ENCODE measurements at regions not wholly inside any gene's neighbourhood (a gene's known extent, or its start where the extent isn't known, plus 50 kb on each side); places are given as distances from the start of the nearest gene placed in this dataset.

DNA sequence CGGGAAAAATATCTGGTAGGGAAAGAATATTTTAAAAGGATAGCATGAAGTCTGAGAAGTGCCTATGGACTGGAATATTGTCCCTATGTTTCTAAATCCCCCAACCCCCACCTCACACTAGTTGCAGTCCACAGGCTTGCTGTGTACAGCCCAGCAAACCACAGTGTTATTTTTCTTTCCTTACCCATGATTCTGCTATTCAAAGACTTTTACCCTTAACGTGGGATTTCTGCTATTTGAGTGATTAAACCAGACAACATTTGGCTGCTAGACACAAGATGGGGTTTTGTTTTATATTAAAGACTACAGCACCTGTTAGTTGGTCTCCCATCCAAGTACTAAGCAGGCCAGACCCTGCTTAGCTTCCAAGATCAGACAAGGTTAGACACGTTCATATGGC lies 120.5 kb upstream of the MYO3A start:
- Mint-ChIP-seq H3K4me1 (ENCODE audit: low read depth) (no peaks in the 10 kb centered on the region), H3K27ac (no peak overlapping the region)

DNA sequence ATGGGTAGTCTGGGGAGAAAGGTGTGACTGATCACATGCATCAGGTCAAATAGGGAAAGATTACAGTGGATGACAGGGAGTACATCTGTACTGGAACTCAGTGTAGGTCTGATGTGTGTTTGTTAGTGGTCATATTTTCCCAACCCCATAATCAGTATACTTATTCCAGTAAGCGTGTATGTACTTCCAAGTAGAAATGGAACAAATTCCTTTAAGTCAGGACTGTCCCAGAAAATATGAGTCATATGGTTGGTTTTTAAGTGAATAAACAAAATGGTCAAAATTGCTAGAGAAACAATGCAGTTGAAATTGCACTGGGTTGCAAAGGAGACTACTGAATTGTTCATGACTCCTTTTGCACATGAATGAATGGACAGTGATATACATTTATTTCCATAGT lies 118.8 kb upstream of the MYO3A start:
- Mint-ChIP-seq H3K4me3 (no peak overlapping the region), H3K27me3 (ENCODE audit: insufficient read depth) (no peaks in the 10 kb centered on the region), H3K9me3 (peaks cover 49% of the 10 kb centered on the region), H3K36me3 (ENCODE audit: low read depth) (no peaks in the 10 kb centered on the region), H3K27ac (no peak overlapping the region), H3K4me1 (ENCODE audit: low read depth) (no peaks in the 10 kb centered on the region)
- no peak for DNase-seq
- TF ChIP-seq, protein P1, sequence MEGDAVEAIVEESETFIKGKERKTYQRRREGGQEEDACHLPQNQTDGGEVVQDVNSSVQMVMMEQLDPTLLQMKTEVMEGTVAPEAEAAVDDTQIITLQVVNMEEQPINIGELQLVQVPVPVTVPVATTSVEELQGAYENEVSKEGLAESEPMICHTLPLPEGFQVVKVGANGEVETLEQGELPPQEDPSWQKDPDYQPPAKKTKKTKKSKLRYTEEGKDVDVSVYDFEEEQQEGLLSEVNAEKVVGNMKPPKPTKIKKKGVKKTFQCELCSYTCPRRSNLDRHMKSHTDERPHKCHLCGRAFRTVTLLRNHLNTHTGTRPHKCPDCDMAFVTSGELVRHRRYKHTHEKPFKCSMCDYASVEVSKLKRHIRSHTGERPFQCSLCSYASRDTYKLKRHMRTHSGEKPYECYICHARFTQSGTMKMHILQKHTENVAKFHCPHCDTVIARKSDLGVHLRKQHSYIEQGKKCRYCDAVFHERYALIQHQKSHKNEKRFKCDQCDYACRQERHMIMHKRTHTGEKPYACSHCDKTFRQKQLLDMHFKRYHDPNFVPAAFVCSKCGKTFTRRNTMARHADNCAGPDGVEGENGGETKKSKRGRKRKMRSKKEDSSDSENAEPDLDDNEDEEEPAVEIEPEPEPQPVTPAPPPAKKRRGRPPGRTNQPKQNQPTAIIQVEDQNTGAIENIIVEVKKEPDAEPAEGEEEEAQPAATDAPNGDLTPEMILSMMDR (IDR thresholded peaks at IDR 0.05) = no peak

More for the DNA sequence above, 120.5 kb upstream of the MYO3A start:
- H3K4me3 Mint-ChIP-seq = no peak overlapping the region
- TF ChIP-seq, protein P1 (IDR thresholded peaks at IDR 0.05) = no peak
- no peaks in the 10 kb centered on the region for H3K36me3 Mint-ChIP-seq (ENCODE audit: low read depth)
- H3K9me3 Mint-ChIP-seq = peaks cover 49% of the 10 kb centered on the region
- DNase-seq = no peak
- H3K27me3 Mint-ChIP-seq (ENCODE audit: insufficient read depth) = no peaks in the 10 kb centered on the region

DNA sequence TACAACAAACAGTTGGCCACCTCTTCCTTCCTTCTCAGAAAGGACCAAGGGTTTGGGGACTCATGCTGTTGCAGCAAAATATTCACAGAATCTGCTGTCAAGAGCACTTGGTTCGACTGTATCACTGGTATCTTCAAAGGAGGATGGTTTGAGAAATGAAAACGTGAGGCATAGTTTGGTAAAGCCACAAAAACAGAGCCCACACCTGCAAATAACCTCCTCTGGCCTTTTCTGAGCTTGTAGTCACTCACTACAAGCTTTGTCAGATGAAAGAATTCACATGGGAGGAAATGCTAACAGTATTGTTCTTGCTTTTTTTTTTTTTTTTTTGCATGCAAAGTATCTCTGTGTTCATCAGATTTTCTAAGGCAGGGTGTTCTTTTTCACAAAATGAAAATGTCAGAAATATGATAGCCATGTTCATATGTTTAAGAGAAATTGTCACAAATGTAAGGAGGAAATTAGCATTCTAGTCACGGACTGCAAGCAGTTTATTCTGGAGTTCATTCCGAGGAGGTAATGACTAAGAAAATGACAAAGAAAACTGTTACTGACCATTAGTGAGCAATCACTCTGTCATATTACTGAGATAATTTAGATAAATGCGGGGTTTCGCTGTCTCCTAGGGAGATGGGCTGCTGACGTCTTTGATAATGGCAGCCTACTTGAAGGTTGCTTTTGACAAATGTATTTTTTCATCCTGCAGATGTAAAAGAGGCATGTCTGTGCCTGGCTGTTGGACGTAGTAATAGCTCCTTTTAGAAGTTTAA lies 117.8 kb upstream of the MYO3A start:
- Mint-ChIP-seq H3K4me1 (ENCODE audit: low read depth) (no peaks in the 10 kb centered on the region), H3K9me3 (peaks cover 51% of the 10 kb centered on the region), H3K27ac (no peak overlapping the region), H3K36me3 (ENCODE audit: low read depth) (no peaks in the 10 kb centered on the region), H3K4me3 (no peak overlapping the region), H3K27me3 (ENCODE audit: insufficient read depth) (no peaks in the 10 kb centered on the region; the same call in 1 of the 2 replicates)
- TF ChIP-seq, protein P1 (IDR thresholded peaks at IDR 0.05) = no peak
- no peak for DNase-seq

DNA sequence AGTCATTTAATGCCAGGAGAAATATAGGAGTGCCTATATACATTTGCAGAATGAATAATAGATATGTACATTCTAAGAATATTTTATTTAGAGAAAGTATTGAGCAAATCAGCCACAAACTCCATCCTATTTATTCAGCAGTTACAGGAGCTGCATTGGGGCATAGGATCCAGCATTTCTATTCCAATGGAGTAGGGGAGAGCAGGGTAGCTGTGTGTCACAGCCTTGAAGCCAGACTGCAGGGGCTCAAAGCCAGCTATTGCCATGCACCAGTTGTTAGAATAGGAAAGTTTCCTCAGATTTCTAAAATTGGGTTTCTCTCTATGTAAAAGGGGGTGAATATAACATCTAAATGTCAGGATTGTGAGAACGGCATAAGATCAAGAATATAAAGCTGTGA lies 116.8 kb upstream of the MYO3A start:
- DNase-seq = no peak
- Mint-ChIP-seq H3K4me1 (ENCODE audit: low read depth) (no peaks in the 10 kb centered on the region), H3K9me3 (peaks cover 46% of the 10 kb centered on the region), H3K27ac (no peak overlapping the region), H3K36me3 (ENCODE audit: low read depth) (no peaks in the 10 kb centered on the region), H3K27me3 (ENCODE audit: insufficient read depth) (peaks cover 1% of the 10 kb centered on the region; the same call in 1 of the 2 replicates), H3K4me3 (no peak overlapping the region)
- TF ChIP-seq, protein P1 (IDR thresholded peaks at IDR 0.05) = no peak

DNA sequence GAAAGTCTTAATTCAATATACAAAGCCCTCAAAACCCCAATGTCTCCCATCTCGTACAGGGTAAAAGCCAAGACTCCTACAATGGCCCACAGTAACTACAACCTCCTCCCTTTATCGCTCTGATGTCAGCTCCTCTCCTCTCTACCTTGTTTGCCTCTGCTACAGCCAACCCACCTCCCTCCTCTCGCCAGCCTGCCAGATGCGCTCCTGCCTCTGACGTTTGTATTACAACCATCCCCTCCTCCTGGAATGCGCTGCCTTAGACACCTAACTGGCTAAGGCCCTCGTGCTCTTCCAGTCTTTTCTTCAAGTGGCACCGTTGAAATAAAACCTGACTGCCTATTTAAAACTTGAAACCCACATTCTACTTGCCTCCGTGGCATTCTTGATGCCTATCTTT lies 115.3 kb upstream of the MYO3A start:
- Mint-ChIP-seq H3K4me1 (ENCODE audit: low read depth) (no peaks in the 10 kb centered on the region), H3K27ac (no peak overlapping the region), H3K27me3 (ENCODE audit: insufficient read depth) (peaks cover 1% of the 10 kb centered on the region; the same call in 1 of the 2 replicates), H3K9me3 (peaks cover 37% of the 10 kb centered on the region), H3K4me3 (no peak overlapping the region), H3K36me3 (ENCODE audit: low read depth) (no peaks in the 10 kb centered on the region)
- TF ChIP-seq, protein P1 (IDR thresholded peaks at IDR 0.05) = no peak
- DNase-seq = no peak
